Activated CD4-positive, alpha-beta T cell treated with anti-CD3 and anti-CD28 coated beads, Interleukin-2, amount 10 ng/mL, durations not matched to agents 24 days and 14 days (primary cell): ENCODE measurements at regions not wholly inside any gene's neighbourhood (a gene's known extent, or its start where the extent isn't known, plus 50 kb on each side); places are given as distances from the start of the nearest gene placed in this dataset.

Experiments used
- DNase-seq: peaks from one replicate; pipeline ENCODE4 v3.0.0; 2022
- H3K27ac Mint-ChIP-seq: one replicate; pipeline ENCODE4 v1.8.0; 2022; ENCODE audit warnings: mild to moderate bottlenecking, mixed read lengths
- H3K27me3 Mint-ChIP-seq: one replicate; pipeline ENCODE4 v1.8.0; 2022; ENCODE audit warnings: mixed read lengths
- H3K36me3 Mint-ChIP-seq: one replicate; pipeline ENCODE4 v1.8.0; 2022; ENCODE audit warnings: low read depth, mild to moderate bottlenecking, mixed read lengths
- H3K4me1 Mint-ChIP-seq: one replicate; pipeline ENCODE4 v1.8.0; 2021; ENCODE audit warnings: mixed read lengths
- H3K4me3 Mint-ChIP-seq: one replicate; pipeline ENCODE4 v1.8.0; 2022; ENCODE audit warnings: mild to moderate bottlenecking, moderate library complexity, mixed read lengths
- H3K9me3 Mint-ChIP-seq: one replicate; pipeline ENCODE4 v1.8.0; 2021; ENCODE audit warnings: mixed read lengths
- intact Hi-C: fragments of 100-400 bp; cut with micrococcal nuclease; formaldehyde crosslinking; loops from one replicate; pipeline ENCODE4 v1.15.1; 2023

DNA sequence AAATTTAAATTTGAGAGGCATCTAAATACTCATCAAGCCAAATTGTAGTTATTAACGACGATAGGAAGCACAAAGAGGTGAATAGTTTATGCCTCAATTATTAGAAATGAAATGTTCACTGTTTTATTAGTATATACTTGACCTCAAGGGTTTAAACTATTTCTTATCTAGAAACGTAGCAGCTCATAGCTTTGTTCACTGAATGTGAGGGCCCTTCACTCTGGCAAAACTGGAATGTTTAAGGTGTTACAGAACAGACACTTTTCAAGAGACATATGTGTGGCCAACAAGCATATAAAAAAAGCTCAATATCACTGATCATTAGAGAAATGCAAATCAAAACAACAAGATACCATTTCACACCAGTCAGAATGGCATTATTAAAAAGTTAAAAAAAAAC, 151.2 kb upstream of the KCNN2 start:
- no peak overlapping the region for H3K27ac Mint-ChIP-seq
- no peak overlapping the region for H3K4me3 Mint-ChIP-seq
- no peaks in the 10 kb centered on the region for H3K27me3 Mint-ChIP-seq
- no peaks in the 10 kb centered on the region for H3K36me3 Mint-ChIP-seq
- no peaks in the 10 kb centered on the region for H3K4me1 Mint-ChIP-seq
- intact Hi-C loops: no loop called here
- no peaks in the 10 kb centered on the region for H3K9me3 Mint-ChIP-seq
- no peak for DNase-seq

DNA sequence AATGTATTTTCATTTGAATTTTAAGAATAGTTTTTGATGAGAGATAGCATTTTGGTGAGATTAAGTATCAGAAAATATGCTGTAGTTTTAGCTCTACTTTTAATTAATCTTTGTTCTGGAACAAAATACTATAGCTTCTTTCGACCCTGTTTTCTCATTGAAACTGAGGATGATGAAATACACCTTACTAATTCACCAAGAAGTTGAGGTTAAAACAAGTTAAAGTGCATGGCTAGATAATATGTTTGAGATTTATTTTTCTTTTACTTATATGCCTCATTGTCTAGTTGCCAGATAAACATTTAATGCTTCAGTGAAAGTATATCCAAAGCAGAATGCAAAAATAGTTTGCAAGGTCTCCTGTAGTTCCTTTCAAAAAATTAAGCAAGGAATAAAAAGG, 140.1 kb upstream of the KCNN2 start:
- no peak for DNase-seq
- Mint-ChIP-seq H3K36me3 (no peaks in the 10 kb centered on the region), H3K4me1 (no peaks in the 10 kb centered on the region), H3K27ac (no peak overlapping the region), H3K4me3 (no peak overlapping the region), H3K9me3 (no peaks in the 10 kb centered on the region), H3K27me3 (no peaks in the 10 kb centered on the region)
- intact Hi-C loops: no loop called here

DNA sequence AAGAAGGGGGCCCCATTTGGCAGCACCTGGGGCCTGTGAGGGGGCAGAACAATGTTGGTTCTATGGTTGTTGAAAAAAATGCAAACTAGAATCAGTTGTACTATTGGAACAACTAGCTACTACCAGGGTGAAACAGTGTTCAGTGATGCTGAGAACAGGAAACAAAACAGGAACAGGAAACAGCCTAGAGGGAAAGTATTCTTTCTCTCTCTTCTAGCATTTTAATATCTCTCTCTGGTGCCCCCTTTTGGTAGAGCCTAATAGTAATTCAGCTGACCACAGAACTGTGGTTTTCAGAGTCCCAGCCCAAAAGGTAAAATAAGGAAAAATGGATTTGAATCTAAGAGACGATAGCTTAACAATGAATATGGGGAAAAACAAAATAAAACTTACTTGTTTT, 138.0 kb upstream of the KCNN2 start:
- no peaks in the 10 kb centered on the region for H3K36me3 Mint-ChIP-seq
- intact Hi-C loops: no loop called here
- H3K27me3 Mint-ChIP-seq: no peaks in the 10 kb centered on the region
- H3K9me3 Mint-ChIP-seq: no peaks in the 10 kb centered on the region
- no peak overlapping the region for H3K4me3 Mint-ChIP-seq
- no peak for DNase-seq
- no peaks in the 10 kb centered on the region for H3K4me1 Mint-ChIP-seq
- no peak overlapping the region for H3K27ac Mint-ChIP-seq

DNA sequence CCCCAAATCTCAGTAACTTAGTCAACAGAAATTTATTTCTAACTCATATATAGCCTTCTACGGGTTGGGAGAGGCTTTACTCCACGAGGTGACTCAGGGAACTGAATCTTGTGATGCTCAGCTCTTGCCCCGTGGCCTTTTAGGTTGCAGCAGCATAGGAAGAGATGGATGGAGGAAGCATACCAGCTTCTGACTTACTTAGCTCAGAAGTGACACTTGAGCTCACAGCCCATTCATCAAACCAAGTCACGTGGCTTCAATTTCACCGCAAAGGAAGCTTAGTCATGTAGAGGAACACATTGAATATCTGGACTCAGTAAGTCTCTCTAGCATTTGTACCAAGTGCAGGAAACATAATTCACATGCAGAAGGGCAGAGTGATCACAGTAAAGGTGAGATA, 124.1 kb upstream of the KCNN2 start:
- no peak for DNase-seq
- H3K27ac Mint-ChIP-seq: no peak overlapping the region

DNA sequence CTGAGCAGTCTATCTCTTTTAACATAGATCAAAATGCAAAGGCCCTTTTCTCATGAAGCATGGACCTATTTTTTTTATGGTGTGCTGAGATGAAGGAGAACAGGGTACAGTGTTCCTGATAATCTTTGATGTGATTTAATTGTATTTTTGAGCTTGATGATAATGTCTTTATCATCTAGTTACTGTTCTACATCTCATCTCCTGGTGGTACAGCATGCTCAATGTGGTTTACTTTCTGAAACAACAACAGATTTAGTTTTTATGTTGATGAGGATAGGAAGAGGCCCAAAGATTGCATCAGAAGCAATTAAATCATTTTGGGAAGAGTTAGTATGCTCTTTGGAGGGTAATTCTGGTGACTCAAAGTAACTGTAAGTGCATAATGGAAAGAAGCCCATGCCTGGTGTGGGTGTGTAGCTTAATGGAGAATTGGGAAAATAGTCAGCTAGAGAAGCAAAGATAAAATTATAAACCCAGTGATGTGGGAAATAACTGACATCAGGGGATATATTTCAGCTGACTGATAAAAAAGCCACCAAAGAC, 123.0 kb upstream of the KCNN2 start:
- Mint-ChIP-seq H3K9me3 (no peaks in the 10 kb centered on the region), H3K27me3 (no peaks in the 10 kb centered on the region), H3K36me3 (no peaks in the 10 kb centered on the region), H3K4me1 (no peaks in the 10 kb centered on the region), H3K27ac (no peak overlapping the region), H3K4me3 (no peak overlapping the region)
- no peak for DNase-seq
- intact Hi-C loops: no loop called here

More for the DNA sequence above, 124.1 kb upstream of the KCNN2 start:
- H3K27me3 Mint-ChIP-seq: no peaks in the 10 kb centered on the region
- no peaks in the 10 kb centered on the region for H3K9me3 Mint-ChIP-seq
- H3K4me3 Mint-ChIP-seq: no peak overlapping the region
- intact Hi-C loops: no loop called here
- no peaks in the 10 kb centered on the region for H3K4me1 Mint-ChIP-seq
- H3K36me3 Mint-ChIP-seq: no peaks in the 10 kb centered on the region

DNA sequence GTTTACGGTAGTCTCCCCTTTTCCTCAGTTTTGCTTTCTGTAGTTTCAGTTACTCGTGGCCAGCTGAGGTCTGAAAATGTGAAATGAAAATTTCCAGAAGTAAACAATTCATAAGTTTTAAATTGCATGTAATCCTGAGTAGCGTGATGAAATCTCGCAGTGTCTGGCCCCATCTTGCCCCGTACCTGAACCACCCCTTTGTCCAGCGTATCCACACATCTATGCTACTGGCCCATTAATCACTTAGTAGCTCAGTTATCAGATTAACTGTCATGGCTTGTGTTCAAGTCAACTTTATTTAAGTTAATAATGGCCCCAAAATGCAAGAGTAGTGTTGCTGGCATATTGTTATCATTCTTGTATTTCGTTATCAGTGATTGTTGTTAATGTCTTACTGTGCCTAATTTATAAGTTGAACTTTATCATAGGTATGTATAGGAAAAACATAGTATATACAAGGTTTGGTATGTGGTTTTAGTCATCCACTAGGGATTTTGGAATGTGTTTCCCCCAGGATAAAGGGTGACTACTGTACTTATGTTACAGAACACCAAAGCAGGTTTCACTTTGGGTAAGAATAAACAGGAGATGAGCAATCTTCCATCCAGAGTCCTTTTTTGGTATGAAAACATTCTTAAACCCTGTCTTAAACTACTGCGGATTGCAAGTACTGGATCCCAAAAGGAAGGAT, 118.4 kb upstream of the KCNN2 start:
- Mint-ChIP-seq H3K4me3 (no peak overlapping the region), H3K9me3 (no peaks in the 10 kb centered on the region), H3K36me3 (no peaks in the 10 kb centered on the region), H3K27ac (no peak overlapping the region), H3K27me3 (no peaks in the 10 kb centered on the region), H3K4me1 (no peaks in the 10 kb centered on the region)
- DNase-seq: no peak
- intact Hi-C loops: no loop called here

DNA sequence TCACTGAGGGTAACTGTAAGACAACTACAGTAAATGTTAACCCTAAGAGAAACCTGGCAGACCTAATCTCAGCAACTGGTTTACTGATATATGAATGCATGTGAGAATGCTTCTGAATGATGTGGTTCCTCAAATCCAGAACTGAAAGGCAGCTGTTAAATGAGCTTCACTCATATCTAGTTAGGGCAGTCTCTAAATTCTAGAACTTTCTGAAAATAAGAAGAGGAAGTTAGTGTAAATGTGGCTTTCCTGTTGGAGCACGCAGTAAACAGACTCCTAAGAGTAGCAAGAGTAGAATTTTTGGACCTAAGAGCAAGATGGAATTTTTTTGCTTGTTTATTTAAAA, 117.9 kb upstream of the KCNN2 start:
- Mint-ChIP-seq H3K4me3 (no peak overlapping the region), H3K9me3 (no peaks in the 10 kb centered on the region), H3K27me3 (no peaks in the 10 kb centered on the region), H3K36me3 (no peaks in the 10 kb centered on the region), H3K27ac (no peak overlapping the region), H3K4me1 (no peaks in the 10 kb centered on the region)
- intact Hi-C loops: no loop called here
- DNase-seq: no peak

DNA sequence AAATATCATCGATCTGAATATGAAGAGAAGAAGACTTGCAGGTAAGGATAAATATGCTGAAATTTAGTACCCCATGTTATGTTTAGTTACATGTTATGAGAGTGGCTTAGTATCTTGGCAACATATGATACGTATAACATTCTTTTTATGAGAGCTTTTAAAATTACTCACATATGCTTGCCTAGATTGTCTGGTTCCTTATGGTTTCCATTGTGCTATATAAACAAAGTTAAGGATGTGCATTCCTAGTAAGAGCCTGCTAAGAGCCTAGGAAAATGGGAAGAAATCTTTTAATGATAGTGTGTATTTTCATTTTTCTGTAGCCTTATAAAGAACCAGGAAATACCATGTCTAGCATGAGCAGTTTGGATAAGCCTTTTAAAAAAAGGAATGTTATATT, 112.0 kb upstream of the KCNN2 start:
- no peaks in the 10 kb centered on the region for H3K9me3 Mint-ChIP-seq
- H3K27ac Mint-ChIP-seq: no peak overlapping the region
- H3K4me1 Mint-ChIP-seq: no peaks in the 10 kb centered on the region
- H3K36me3 Mint-ChIP-seq: no peaks in the 10 kb centered on the region
- DNase-seq: no peak
- intact Hi-C loops: no loop called here
- H3K4me3 Mint-ChIP-seq: no peak overlapping the region
- H3K27me3 Mint-ChIP-seq: no peaks in the 10 kb centered on the region

DNA sequence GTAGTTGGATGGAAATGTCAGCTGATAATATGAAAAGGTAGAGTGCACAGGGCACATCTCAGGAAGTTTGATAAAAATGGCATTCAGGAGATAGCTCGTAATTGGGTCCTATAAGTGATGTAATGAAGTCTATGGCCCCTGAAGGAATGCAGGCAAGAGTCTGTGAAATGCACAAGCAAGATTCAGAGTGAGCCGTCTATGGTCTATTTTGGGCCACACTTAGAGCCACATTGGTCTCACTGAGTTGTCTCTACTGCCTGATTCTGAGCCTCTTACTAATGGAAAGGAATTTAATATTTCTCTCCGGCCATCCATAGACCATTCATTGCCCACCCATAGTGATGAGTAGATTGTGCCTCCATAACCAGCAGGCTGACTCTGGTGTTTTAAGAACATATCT, 111.3 kb upstream of the KCNN2 start:
- no peak overlapping the region for H3K27ac Mint-ChIP-seq
- no peaks in the 10 kb centered on the region for H3K9me3 Mint-ChIP-seq
- H3K4me1 Mint-ChIP-seq: no peaks in the 10 kb centered on the region
- intact Hi-C loops: no loop called here
- no peak overlapping the region for H3K4me3 Mint-ChIP-seq
- H3K36me3 Mint-ChIP-seq: no peaks in the 10 kb centered on the region
- no peaks in the 10 kb centered on the region for H3K27me3 Mint-ChIP-seq
- DNase-seq: no peak

DNA sequence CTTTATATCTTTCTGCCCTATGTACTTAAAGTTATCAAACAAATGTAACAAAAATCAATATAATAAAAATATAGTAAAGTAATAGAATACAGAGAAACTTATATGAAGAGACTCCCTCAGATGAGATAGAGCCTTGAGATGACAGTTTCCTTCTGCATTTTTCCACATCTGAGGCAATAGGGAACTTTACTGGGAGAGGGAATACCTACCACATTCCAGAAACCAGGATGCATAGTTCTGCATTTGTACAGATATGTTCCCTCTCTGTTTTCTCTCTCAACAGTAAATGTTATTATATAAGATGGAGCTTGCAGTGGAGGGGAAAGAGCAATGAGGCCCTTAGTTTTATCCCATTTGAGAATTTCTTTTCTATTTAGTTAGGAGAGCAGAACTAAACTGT, 109.6 kb upstream of the KCNN2 start:
- Mint-ChIP-seq H3K4me1 (no peaks in the 10 kb centered on the region), H3K27me3 (no peaks in the 10 kb centered on the region), H3K4me3 (no peak overlapping the region), H3K9me3 (no peaks in the 10 kb centered on the region), H3K36me3 (no peaks in the 10 kb centered on the region), H3K27ac (no peak overlapping the region)
- intact Hi-C loops: no loop called here
- DNase-seq: no peak

DNA sequence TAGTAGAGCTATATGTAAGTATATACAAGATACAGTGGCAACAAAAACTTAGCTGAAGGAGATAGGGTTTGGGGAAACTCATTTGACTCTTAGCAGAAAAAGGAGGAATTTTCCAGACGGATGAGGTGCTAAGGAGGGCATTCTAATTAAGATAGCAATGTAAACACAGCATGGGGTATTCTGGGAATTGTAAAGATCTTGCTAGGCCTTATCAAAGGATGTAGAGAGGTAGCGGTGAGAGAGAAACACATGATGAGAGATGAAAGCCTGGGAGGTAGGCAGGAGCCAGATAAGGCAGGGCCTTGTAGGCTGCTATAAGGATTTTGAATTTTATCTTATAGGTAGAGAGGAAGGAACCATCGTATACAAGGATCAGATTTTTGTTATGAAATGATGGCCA, 106.6 kb upstream of the KCNN2 start:
- no peak overlapping the region for H3K27ac Mint-ChIP-seq
- intact Hi-C loops: no loop called here
- peaks cover 3% of the 10 kb centered on the region for H3K9me3 Mint-ChIP-seq
- H3K36me3 Mint-ChIP-seq: no peaks in the 10 kb centered on the region
- no peaks in the 10 kb centered on the region for H3K27me3 Mint-ChIP-seq
- no peaks in the 10 kb centered on the region for H3K4me1 Mint-ChIP-seq
- DNase-seq: no peak
- no peak overlapping the region for H3K4me3 Mint-ChIP-seq

DNA sequence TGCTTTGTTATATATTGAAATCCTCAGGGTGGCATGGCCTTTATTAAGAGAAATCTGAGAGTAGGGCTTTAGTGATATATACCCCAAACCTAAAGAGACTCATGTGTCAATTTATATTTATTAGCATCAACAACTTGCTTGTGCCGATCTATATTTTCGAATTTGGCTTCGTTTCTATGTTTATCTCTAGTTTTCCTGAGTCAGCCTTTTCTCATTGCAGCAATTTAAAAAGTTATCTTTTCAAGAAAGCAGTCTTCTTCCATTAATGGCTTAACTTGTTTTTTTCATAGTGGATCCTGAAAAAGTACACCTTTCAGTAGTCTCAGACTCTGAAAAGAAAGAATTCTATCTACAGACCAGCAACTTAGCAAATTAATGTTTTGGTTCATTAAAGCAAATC, 99.9 kb upstream of the KCNN2 start:
- Mint-ChIP-seq H3K36me3 (no peaks in the 10 kb centered on the region), H3K27me3 (no peaks in the 10 kb centered on the region), H3K9me3 (peaks cover 3% of the 10 kb centered on the region), H3K27ac (no peak overlapping the region), H3K4me1 (no peaks in the 10 kb centered on the region), H3K4me3 (no peak overlapping the region)
- no peak for DNase-seq
- intact Hi-C loops: no loop called here

DNA sequence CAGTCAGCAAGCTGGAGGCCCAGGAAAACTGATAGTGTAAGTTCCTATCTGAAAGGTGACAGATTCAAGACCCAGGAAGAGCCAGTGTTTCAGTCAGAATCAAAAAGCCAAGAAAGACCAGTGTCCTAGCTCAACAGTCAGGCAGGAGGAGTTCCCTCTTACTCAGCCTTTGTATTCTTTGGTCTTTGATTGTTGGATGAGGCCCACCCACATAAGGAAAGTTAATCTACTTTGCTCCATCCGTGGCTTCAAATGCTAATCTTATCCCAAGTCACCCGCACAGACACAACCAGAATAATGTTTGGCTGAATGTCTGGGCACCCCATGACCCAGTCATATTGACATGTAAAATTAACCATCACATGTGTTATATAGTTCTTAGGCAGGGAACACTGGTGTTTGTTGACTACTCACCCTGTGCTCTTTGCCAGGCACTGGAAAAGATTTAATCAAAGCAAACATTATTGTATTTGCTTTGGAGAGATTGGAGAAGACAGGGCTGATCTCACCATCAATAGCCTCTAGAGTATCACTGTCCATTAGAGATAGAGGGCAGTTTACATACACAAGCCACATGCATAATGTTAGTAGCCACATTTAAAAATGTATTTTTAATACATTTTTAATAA, 96.3 kb upstream of the KCNN2 start:
- H3K4me3 Mint-ChIP-seq: no peak overlapping the region
- intact Hi-C loops: no loop called here
- no peak overlapping the region for H3K27ac Mint-ChIP-seq
- no peaks in the 10 kb centered on the region for H3K4me1 Mint-ChIP-seq
- no peaks in the 10 kb centered on the region for H3K27me3 Mint-ChIP-seq
- DNase-seq: no peak
- H3K36me3 Mint-ChIP-seq: no peaks in the 10 kb centered on the region
- no peaks in the 10 kb centered on the region for H3K9me3 Mint-ChIP-seq

DNA sequence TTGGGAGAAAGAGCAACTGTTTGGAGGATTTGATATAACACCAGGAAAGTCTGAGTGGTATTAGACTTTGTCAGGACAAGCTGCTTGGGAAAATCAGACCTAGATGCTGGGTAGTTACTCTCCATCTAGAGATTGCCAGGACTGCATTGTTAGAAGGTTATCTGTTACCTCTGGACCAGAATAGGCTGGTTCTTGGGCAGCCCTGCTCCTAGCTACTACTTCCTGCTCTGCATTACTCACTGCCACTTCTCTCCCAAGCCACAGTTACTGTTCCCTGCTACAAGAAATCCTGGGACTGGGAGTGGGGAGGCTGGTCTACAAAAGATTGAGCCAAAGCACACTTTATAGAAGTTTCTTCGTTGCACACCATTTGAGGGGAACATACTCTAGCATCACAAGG, 95.5 kb upstream of the KCNN2 start:
- Mint-ChIP-seq H3K36me3 (no peaks in the 10 kb centered on the region), H3K4me1 (no peaks in the 10 kb centered on the region), H3K9me3 (no peaks in the 10 kb centered on the region), H3K27me3 (no peaks in the 10 kb centered on the region), H3K27ac (no peak overlapping the region), H3K4me3 (no peak overlapping the region)
- no peak for DNase-seq
- intact Hi-C loops: no loop called here

DNA sequence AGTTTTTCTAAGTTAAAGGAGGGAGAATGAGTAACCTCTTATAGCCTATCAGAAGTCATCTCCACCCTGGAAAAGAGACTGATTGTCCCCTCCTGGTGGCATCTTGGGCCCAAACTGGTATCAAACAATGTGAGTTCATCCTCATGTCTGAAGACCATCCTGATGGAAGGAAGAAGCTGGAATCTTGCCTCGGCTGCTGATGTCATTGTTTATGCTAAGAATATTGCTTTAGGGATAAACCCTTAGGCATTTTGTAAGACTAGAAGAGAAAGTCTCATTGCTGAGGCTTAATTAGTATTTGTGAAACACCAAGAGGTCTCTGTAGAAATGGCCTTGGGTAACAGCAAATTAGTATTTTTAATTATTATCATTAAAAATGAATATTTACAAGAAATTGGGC, 65.7 kb upstream of the KCNN2 start:
- no peaks in the 10 kb centered on the region for H3K9me3 Mint-ChIP-seq
- no peak for DNase-seq
- intact Hi-C loops: no loop called here
- no peak overlapping the region for H3K4me3 Mint-ChIP-seq
- H3K36me3 Mint-ChIP-seq: no peaks in the 10 kb centered on the region
- H3K27ac Mint-ChIP-seq: no peak overlapping the region
- no peaks in the 10 kb centered on the region for H3K4me1 Mint-ChIP-seq
- H3K27me3 Mint-ChIP-seq: no peaks in the 10 kb centered on the region
